Endothelial cell of umbilical vein (primary cell): ENCODE measurements at regions not wholly inside any gene's neighbourhood (a gene's known extent, or its start where the extent isn't known, plus 50 kb on each side); places are given as distances from the start of the nearest gene placed in this dataset.

Source experiments
- BruUV-seq: library from RNA; stranded (reverse); fragments of 400-500 nt; replicated peaks from 2 replicates; lab custom pipeline; 2021; lab: Mats Ljungman, UMichigan
- CTCF ChIA-PET: fragments of 300-600, 350-600 bp; sonication (Branson Sonifier 250); formaldehyde crosslinking; loops from one replicate; lab custom pipeline; 2021; ENCODE audit warnings: antibody characterized with exemption, inconsistent platforms; lab: Charles Lee
- POLR2A ChIA-PET: fragments of 300-600, 350-600 bp; sonication (Branson Sonifier 250); formaldehyde crosslinking; loops from one replicate; lab custom pipeline; 2021; ENCODE audit warnings: antibody characterized with exemption, inconsistent platforms; lab: Charles Lee
- DNase-seq: peaks from one replicate; pipeline ENCODE4 v3.0.0-alpha.2; 2011; ENCODE audit warnings: low read depth, low spot score
- FAIRE-seq: peaks from 2 replicates; lab custom pipeline; 2011; peaks lifted over from hg19 to GRCh38; lab: Jason Lieb, UNC
- H2AFZ ChIP-seq: 2 replicates; pipeline ENCODE4 v1.6.0; 2012; ENCODE audit warnings: low read depth, low read length, control low read depth, inconsistent platforms
- H3K27ac ChIP-seq: 2 replicates; pipeline ENCODE4 v1.5.1; 2011; ENCODE audit warnings: low read depth, mild to moderate bottlenecking, control low read depth, low read length, moderate library complexity; ENCODE audit not compliant: insufficient read depth
- H3K27me3 ChIP-seq, 2 experiments: 2 replicates each; pipeline versions ENCODE4 v1.6.0 to v1.6.1; 2011; ENCODE audit warnings: low read length in 2 of 2, mixed read lengths in 1 of 2; ENCODE audit not compliant: control insufficient read depth in 2 of 2, insufficient read depth in 2 of 2
- H3K36me3 ChIP-seq, 2 experiments: 2 replicates in 1 of 2; 3 replicates in 1 of 2; pipeline ENCODE4 v1.5.1; 2011; ENCODE audit warnings: low read length in 2 of 2, mild to moderate bottlenecking in 1 of 2, moderate library complexity in 1 of 2; ENCODE audit not compliant: control insufficient read depth in 2 of 2, insufficient read depth in 2 of 2; ENCODE audit errors: extremely low read depth in 1 of 2
- H3K4me1 ChIP-seq: 3 replicates; pipeline ENCODE4 v1.5.1; 2011; ENCODE audit warnings: mild to moderate bottlenecking, low read length; ENCODE audit not compliant: control insufficient read depth, insufficient read depth; ENCODE audit errors: extremely low read depth
- H3K4me2 ChIP-seq: 2 replicates; pipeline ENCODE4 v1.6.1; 2011; ENCODE audit warnings: low read length, control low read depth, mixed read lengths; ENCODE audit not compliant: insufficient read depth
- H3K4me3 ChIP-seq, 3 experiments: fragments of 200-600 bp in 1 of 3; sonication (generic), shearing (Covaris generic) in 1 of 3; replicated peaks in 1 of 3; 2 replicates each; pipeline ENCODE4 v1.5.1; 2011 to 2016; ENCODE audit warnings: control low read depth in 3 of 3, low read length in 3 of 3, mild to moderate bottlenecking in 2 of 3, inconsistent platforms in 1 of 3, low read depth in 1 of 3, moderate library complexity in 1 of 3; ENCODE audit not compliant: insufficient read depth in 1 of 3
- H3K79me2 ChIP-seq: 2 replicates; pipeline ENCODE4 v1.6.0; 2012; ENCODE audit warnings: low read length, inconsistent platforms; ENCODE audit not compliant: control insufficient read depth, insufficient read depth
- H3K9ac ChIP-seq: replicated peaks from 2 replicates; pipeline ENCODE3; 2011; ENCODE audit warnings: low read length, control low read depth; ENCODE audit not compliant: insufficient read depth; ENCODE audit errors: extremely low read depth
- H3K9me1 ChIP-seq: replicated peaks from 3 replicates; pipeline ENCODE4 v1.6.0; 2011; ENCODE audit warnings: mild to moderate bottlenecking, low read length; ENCODE audit not compliant: control insufficient read depth, insufficient read depth; ENCODE audit errors: extremely low read depth
- H3K9me3 ChIP-seq: replicated peaks from 2 replicates; pipeline ENCODE4 v1.5.1; 2012; ENCODE audit warnings: low read length, inconsistent platforms; ENCODE audit not compliant: control insufficient read depth, insufficient read depth
- H4K20me1 ChIP-seq: replicated peaks from 2 replicates; pipeline ENCODE3; 2011; ENCODE audit warnings: mild to moderate bottlenecking, low read length; ENCODE audit not compliant: control insufficient read depth, insufficient read depth; ENCODE audit errors: extremely low read depth
- CTCF ChIP-seq, 2 donors: IDR thresholded peaks; 1 replicate in 1 of 2; 2 replicates in 1 of 2; pipeline ENCODE4 v1.5.1; 2011; ENCODE audit warnings: low read length in 2 of 2, mild to moderate bottlenecking in 2 of 2, moderate library complexity in 2 of 2, control low read depth in 1 of 2, inconsistent platforms in 1 of 2, low read depth in 1 of 2; ENCODE audit not compliant: insufficient read depth in 1 of 2; ENCODE audit errors: extremely low read depth in 1 of 2
- FOS ChIP-seq: IDR thresholded peaks from 2 replicates; pipeline ENCODE4 v1.6.1; 2011; ENCODE audit warnings: mild to moderate bottlenecking, low read length, moderate library complexity, borderline replicate concordance; ENCODE audit not compliant: insufficient read depth
- GATA2 ChIP-seq: IDR thresholded peaks from 2 replicates; pipeline ENCODE4 v1.7.0; 2011; ENCODE audit warnings: low read depth, mild to moderate bottlenecking, moderate library complexity, mixed read lengths, low read length; ENCODE audit not compliant: insufficient read length, insufficient read depth
- JUN ChIP-seq: IDR thresholded peaks from 2 replicates; pipeline ENCODE4 v1.6.1; 2011; ENCODE audit warnings: borderline replicate concordance, low read depth; ENCODE audit not compliant: insufficient read length, insufficient read depth
- MAX ChIP-seq: IDR thresholded peaks from 2 replicates; pipeline ENCODE4 v1.6.1; 2011; ENCODE audit not compliant: insufficient read depth, insufficient read length
- MYC ChIP-seq: IDR thresholded peaks from one replicate; pipeline ENCODE4 v1.6.1; 2011; ENCODE audit warnings: mild to moderate bottlenecking, low read depth, low read length
- dilution Hi-C: fragments of 300-500 bp; cut with MboI; formaldehyde crosslinking; loops from one replicate; pipeline ENCODE4 v1.15.0; 2019; ENCODE audit warnings: low sequenced_read_pairs; ENCODE audit not compliant: extremely low pct_ligation_motif_present
- intact Hi-C: fragments of 100-400 bp; cut with micrococcal nuclease; formaldehyde crosslinking; loops from one replicate; pipeline ENCODE4 v1.10.0; 2022

- TF ChIP-seq JUN = peak; percentile 33
- no peak for TF ChIP-seq CTCF (IDR thresholded peaks at IDR 0.05; ENCODE audit: extremely low read depth in 1 of 2, insufficient read depth in 1 of 2, low read depth in 1 of 2, low read length in 2 of 2)
- TF ChIP-seq GATA2 = no peak
- peak; percentile 58 for TF ChIP-seq FOS
- FAIRE-seq (no peak), DNase-seq (peak; percentile 26)
- Histone ChIP-seq H3K79me2 (no peaks in the 10 kb centered on the region), H3K4me2 (no peak overlapping the region), H3K9me3 (no peaks in the 10 kb centered on the region), H3K27me3 (no peaks in the 10 kb centered on the region), H3K36me3 (no peaks in the 10 kb centered on the region), H4K20me1 (no peaks in the 10 kb centered on the region), H3K4me3 (no peak overlapping the region), H3K27ac (no peak overlapping the region), H3K9me1 (no peaks in the 10 kb centered on the region), H3K9ac (no peak overlapping the region), H3K4me1 (no peaks in the 10 kb centered on the region), H2AFZ (no peak overlapping the region)
- CTCF ChIA-PET = no interaction called here
- intact Hi-C loops = no loop called here
- BruUV-seq = no TSS peak
- POLR2A ChIA-PET = no interaction called here
- dilution Hi-C loops = no loop called here
These were observed 446.0 kb upstream of the IMPG1 start for GRCh38 chr6:76518443-76518842.

- H3K9me1 ChIP-seq = no peaks in the 10 kb centered on the region
- TF ChIP-seq MAX = no peak
- no peak for TF ChIP-seq MYC
- no peak for TF ChIP-seq GATA2
- intact Hi-C loops (no loop called here), dilution Hi-C loops (no loop called here)
- H3K4me1 ChIP-seq = no peaks in the 10 kb centered on the region
- no peaks in the 10 kb centered on the region for H4K20me1 ChIP-seq
- H3K27ac ChIP-seq = no peak overlapping the region
- FAIRE-seq (no peak), DNase-seq (no peak)
- H3K4me2 ChIP-seq = no peak overlapping the region
- no TSS peak for BruUV-seq
- no peaks in the 10 kb centered on the region for H3K27me3 ChIP-seq
- H3K9ac ChIP-seq = no peak overlapping the region
- H3K36me3 ChIP-seq = no peaks in the 10 kb centered on the region
- no peak overlapping the region for H3K4me3 ChIP-seq
- no peaks in the 10 kb centered on the region for H3K79me2 ChIP-seq
- no peaks in the 10 kb centered on the region for H3K9me3 ChIP-seq
- POLR2A ChIA-PET = no interaction called here
- CTCF ChIA-PET = no interaction called here
- no peak overlapping the region for H2AFZ ChIP-seq
These were observed 444.5 kb upstream of the IMPG1 start for GRCh38 chr6:76516924-76517323.
